ENCODE measurements at regions not wholly inside any gene's neighbourhood (a gene's known extent, or its start where the extent isn't known, plus 50 kb on each side); places are given as distances from the start of the nearest gene placed in this dataset.

- TF ChIP-seq POLR2AphosphoS5 (IDR thresholded peaks at IDR 0.05) = no peak
- TF ChIP-seq CTCF (IDR thresholded peaks at IDR 0.05) = no peak
- TF ChIP-seq POLR2A (IDR thresholded peaks at IDR 0.05) = no peak
These were observed 75.7 kb downstream of the DACT2 start for GRCh38 chr6:168243812-168244376.

Data from stomach (tissue), 4 donors.